ENCODE measurements at regions not wholly inside any gene's neighbourhood (a gene's known extent, or its start where the extent isn't known, plus 50 kb on each side); places are given as distances from the start of the nearest gene placed in this dataset.

- TF ChIP-seq POLR2A (IDR thresholded peaks at IDR 0.05) (no peak), CTCF (IDR thresholded peaks at IDR 0.05) (no peak), POLR2AphosphoS5 (IDR thresholded peaks at IDR 0.05) (no peak)
These were observed 412.8 kb upstream of the NRSN1 start for GRCh38 chr6:23713211-23713610.

Measured in stomach (tissue), 4 donors.